IMR-90 (cell line): ENCODE measurements at regions not wholly inside any gene's neighbourhood (a gene's known extent, or its start where the extent isn't known, plus 50 kb on each side); places are given as distances from the start of the nearest gene placed in this dataset.

Experiments
- ATAC-seq: fragments of 200-7000 bp; cut with Tn5 transposase; 2 replicates; pipeline ENCODE4 v1.9.1; 2020; ENCODE audit warnings: low read depth, mild to moderate bottlenecking, moderate library complexity
- BruUV-seq: library from RNA; stranded (reverse); fragments of 400-500 nt; replicated peaks from 2 replicates; lab custom pipeline; 2021; lab: Mats Ljungman, UMichigan
- CTCF ChIA-PET: fragments of 300-600 bp; formaldehyde crosslinking; extraction: SDS; loops from one replicate; lab custom pipeline; 2021; ENCODE audit warnings: antibody characterized with exemption; lab: Yijun Ruan, JAX
- POLR2A ChIA-PET: fragments of 300-600 bp; sonication (Branson Sonifier 250); formaldehyde crosslinking; loops from one replicate; lab custom pipeline; 2022; ENCODE audit warnings: antibody characterized with exemption; ENCODE audit not compliant: unreplicated experiment; lab: Charles Lee
- DNase-seq: peaks from one replicate; pipeline ENCODE4 v3.0.0; 2013
- H2AFZ ChIP-seq: replicated peaks from 2 replicates; pipeline ENCODE3; 2013; ENCODE audit warnings: low read length, mild to moderate bottlenecking; ENCODE audit not compliant: poor library complexity
- H2AK5ac ChIP-seq: 2 replicates; pipeline ENCODE4 v1.6.1; 2013; ENCODE audit warnings: low read depth, low read length, inconsistent platforms
- H2AK9ac ChIP-seq: replicated peaks from 2 replicates; pipeline ENCODE3; 2013; ENCODE audit warnings: mild to moderate bottlenecking, low read depth, low read length, moderate library complexity; ENCODE audit not compliant: poor library complexity
- H2BK120ac ChIP-seq: 2 replicates; pipeline ENCODE4 v1.6.1; 2013; ENCODE audit warnings: low read depth, low read length, inconsistent platforms
- H2BK15ac ChIP-seq: 3 replicates; pipeline ENCODE4 v1.6.1; 2013; ENCODE audit warnings: low read depth, low read length, inconsistent platforms
- H2BK20ac ChIP-seq: 2 replicates; pipeline ENCODE4 v1.6.1; 2013; ENCODE audit warnings: low read depth, mild to moderate bottlenecking, inconsistent platforms, low read length, moderate library complexity
- H2BK5ac ChIP-seq: 2 replicates; pipeline ENCODE4 v1.6.1; 2013; ENCODE audit warnings: mild to moderate bottlenecking, low read depth, low read length, inconsistent platforms; ENCODE audit not compliant: poor library complexity, severe bottlenecking
- H3K14ac ChIP-seq: replicated peaks from 2 replicates; pipeline ENCODE4 v1.6.1; 2013; ENCODE audit warnings: low read depth, low read length, inconsistent platforms
- H3K18ac ChIP-seq: 2 replicates; pipeline ENCODE4 v1.6.1; 2013; ENCODE audit warnings: low read depth, low read length, control low read depth
- H3K23ac ChIP-seq: 2 replicates; pipeline ENCODE4 v1.6.1; 2013; ENCODE audit warnings: low read depth, low read length, inconsistent platforms
- H3K27ac ChIP-seq: 2 replicates; pipeline ENCODE4 v1.5.1; 2013; ENCODE audit warnings: mild to moderate bottlenecking, control low read depth, low read length; ENCODE audit not compliant: insufficient read depth
- H3K27me3 ChIP-seq: 2 replicates; pipeline ENCODE4 v1.6.1; 2013; ENCODE audit warnings: low read length; ENCODE audit not compliant: control insufficient read depth, insufficient read depth
- H3K36me3 ChIP-seq: 2 replicates; pipeline ENCODE4 v1.6.1; 2013; ENCODE audit warnings: low read length, mixed read lengths; ENCODE audit not compliant: control insufficient read depth, insufficient read depth
- H3K4ac ChIP-seq: 2 replicates; pipeline ENCODE4 v1.6.1; 2013; ENCODE audit warnings: low read depth, low read length, inconsistent platforms
- H3K4me1 ChIP-seq: 2 replicates; pipeline ENCODE4 v1.6.1; 2013; ENCODE audit warnings: low read length, mixed read lengths; ENCODE audit not compliant: control insufficient read depth, insufficient read depth
- H3K4me2 ChIP-seq: 2 replicates; pipeline ENCODE4 v1.6.1; 2013; ENCODE audit warnings: low read depth, mild to moderate bottlenecking, control low read depth, low read length, moderate library complexity
- H3K4me3 ChIP-seq: 2 replicates; pipeline ENCODE4 v1.5.1; 2013; ENCODE audit warnings: low read depth, mild to moderate bottlenecking, control low read depth, low read length, moderate library complexity; ENCODE audit not compliant: insufficient read depth
- H3K56ac ChIP-seq: 2 replicates; pipeline ENCODE4 v1.6.1; 2013; ENCODE audit warnings: low read length, inconsistent platforms; ENCODE audit not compliant: insufficient read depth; ENCODE audit errors: extremely low read depth
- H3K79me1 ChIP-seq, 2 experiments: 2 replicates each; pipeline ENCODE4 v1.6.1; 2013; ENCODE audit warnings: low read length in 2 of 2, inconsistent platforms in 1 of 2, low read depth in 1 of 2
- H3K9ac ChIP-seq: 2 replicates; pipeline ENCODE4 v1.6.1; 2013; ENCODE audit warnings: low read depth, low read length, control low read depth
- H3K9me1 ChIP-seq: 2 replicates; pipeline ENCODE4 v1.6.1; 2013; ENCODE audit warnings: low read length, inconsistent platforms; ENCODE audit not compliant: insufficient read depth
- H3K9me3 ChIP-seq: 2 replicates; pipeline ENCODE4 v1.6.1; 2013; ENCODE audit warnings: low read length; ENCODE audit not compliant: control insufficient read depth, insufficient read depth
- H4K20me1 ChIP-seq: 2 replicates; pipeline ENCODE4 v1.6.1; 2013; ENCODE audit warnings: low read length, inconsistent platforms; ENCODE audit not compliant: insufficient read depth
- H4K5ac ChIP-seq: 2 replicates; pipeline ENCODE4 v1.6.1; 2013; ENCODE audit warnings: mild to moderate bottlenecking, low read depth, low read length, control low read depth
- H4K8ac ChIP-seq, 2 experiments: 2 replicates each; pipeline ENCODE4 v1.6.1; 2013; ENCODE audit warnings: low read depth in 2 of 2, low read length in 2 of 2, control low read depth in 1 of 2, inconsistent platforms in 1 of 2
- H4K91ac ChIP-seq: 2 replicates; pipeline ENCODE4 v1.6.1; 2013; ENCODE audit warnings: low read depth, low read length, inconsistent platforms; ENCODE audit not compliant: insufficient read depth
- BHLHE40 ChIP-seq: fragments of 150-350 bp; IDR thresholded peaks from 2 replicates; pipeline ENCODE4 v1.6.1; 2016; ENCODE audit warnings: mild to moderate bottlenecking, low read depth, low read length
- CEBPB ChIP-seq: IDR thresholded peaks from 2 replicates; pipeline ENCODE4 v1.6.1; 2012; ENCODE audit warnings: low read depth, low read length, improper control_type of control experiment
- CHD1 ChIP-seq: IDR thresholded peaks from 2 replicates; pipeline ENCODE4 v1.6.1; 2012; ENCODE audit warnings: low read depth, low read length, improper control_type of control experiment
- CTCF ChIP-seq: conservative IDR thresholded peaks from 2 replicates; pipeline ENCODE4 v1.5.1; 2012; ENCODE audit warnings: mild to moderate bottlenecking, low read depth, low read length, improper control_type of control experiment
- ELK1 ChIP-seq: fragments of 150-350 bp; IDR thresholded peaks from 2 replicates; pipeline ENCODE4 v1.6.1; 2016; ENCODE audit warnings: low read depth, mild to moderate bottlenecking, low read length, moderate library complexity, borderline replicate concordance
- FOS ChIP-seq: fragments of 150-350 bp; IDR thresholded peaks from 2 replicates; pipeline ENCODE4 v1.6.1; 2016; ENCODE audit warnings: low read depth, low read length
- MAFK ChIP-seq: IDR thresholded peaks from 2 replicates; pipeline ENCODE4 v1.6.1; 2012; ENCODE audit warnings: low read depth, low read length, improper control_type of control experiment
- MAZ ChIP-seq: IDR thresholded peaks from 2 replicates; pipeline ENCODE4 v1.6.1; 2012; ENCODE audit warnings: low read depth, mild to moderate bottlenecking, low read length, improper control_type of control experiment, moderate library complexity, borderline replicate concordance
- MXI1 ChIP-seq: IDR thresholded peaks from 2 replicates; pipeline ENCODE4 v1.6.1; 2012; ENCODE audit warnings: low read depth, mild to moderate bottlenecking, low read length, moderate library complexity, borderline replicate concordance
- NFE2L2 ChIP-seq: fragments of 150-350 bp; IDR thresholded peaks from 2 replicates; pipeline ENCODE4 v1.6.1; 2016; ENCODE audit warnings: low read depth, mild to moderate bottlenecking, low read length
- POLR2A ChIP-seq: IDR thresholded peaks from 2 replicates; pipeline ENCODE4 v1.6.1; 2012; ENCODE audit warnings: mild to moderate bottlenecking, low read depth, low read length
- RAD21 ChIP-seq: IDR thresholded peaks from 2 replicates; pipeline ENCODE4 v1.6.1; 2012; ENCODE audit warnings: low read length, improper control_type of control experiment
- RFX5 ChIP-seq: IDR thresholded peaks from 2 replicates; pipeline ENCODE4 v1.8.0; 2012; ENCODE audit warnings: low read depth, mild to moderate bottlenecking, low read length, moderate library complexity
- WGBS, 2 experiments: methylation state at CpG; one replicate each; pipeline versions ENCODE4 v1.1.5 to v1.1.7; 2013; ENCODE audit warnings: missing lambda C conversion rate in 2 of 2; ENCODE audit not compliant: insufficient read length in 1 of 2; ENCODE audit errors: extremely low coverage in 2 of 2; 5-methylcytosine and 5-hydroxymethylcytosine counted together
- dilution Hi-C: fragments of 300-500 bp; cut with HindIII; formaldehyde crosslinking; loops from one replicate; pipeline ENCODE4 v1.14.3; 2018; ENCODE audit warnings: low sequenced_read_pairs; ENCODE audit not compliant: unreplicated experiment
- in situ Hi-C: fragments of 300-500 bp; cut with MboI; formaldehyde crosslinking; loops from 3 replicates; pipeline ENCODE4 v1.14.3; 2019; ENCODE audit warnings: low sequenced_read_pairs, inconsistent platforms, mixed read lengths
- intact Hi-C: fragments of 100-400 bp; cut with micrococcal nuclease; formaldehyde crosslinking; loops from 2 replicates; pipeline ENCODE4 v1.10.0; 2022
- TF ChIP-seq, protein P1 (sequence below): fragments of 150-350 bp; IDR thresholded peaks from 2 replicates; pipeline ENCODE4 v1.6.1; 2017; ENCODE audit warnings: mild to moderate bottlenecking, antibody characterized with exemption, low read length, low read depth

DNA sequence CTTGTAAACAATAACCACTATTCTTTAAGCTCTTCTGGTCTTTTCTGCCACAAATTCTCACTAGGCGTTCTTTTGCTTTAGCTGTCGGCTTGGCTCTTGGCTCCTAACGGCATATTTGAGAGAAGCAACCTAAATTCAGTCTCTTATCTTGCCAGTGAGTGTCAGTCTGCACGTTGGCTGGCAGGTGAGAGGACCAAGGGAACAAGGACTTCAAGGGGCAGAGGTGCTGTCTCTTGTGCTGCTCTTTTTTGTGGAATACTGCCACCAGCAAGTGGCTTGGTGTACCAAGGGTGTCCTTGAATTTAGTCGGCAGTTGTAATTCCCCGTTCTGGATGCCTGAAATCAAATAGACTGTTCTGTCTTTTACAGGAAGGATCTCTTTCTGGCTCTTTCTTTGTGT lies 77.8 kb upstream of the SLC4A4 start:
- Histone ChIP-seq H3K9ac (no peak overlapping the region), H3K9me3 (no peaks in the 10 kb centered on the region), H3K9me1 (peaks cover 19% of the 10 kb centered on the region), H4K20me1 (no peaks in the 10 kb centered on the region; the same call in 1 of the 2 replicates), H3K4me2 (no peak overlapping the region), H2BK120ac (peak overlapping the region; percentile 72), H3K36me3 (peaks cover 17% of the 10 kb centered on the region), H3K14ac (peak overlapping the region; percentile 75), H3K79me1 (peaks cover 42 to 62% of the 10 kb centered on the region in 2 experiments), H2BK15ac (peak overlapping the region; percentile 65; the same call in 1 of the 3 replicates), H2AFZ (no peak overlapping the region), H3K4me3 (no peak overlapping the region), H2AK5ac (peak overlapping the region; percentile 30; the same call in 1 of the 2 replicates), H2AK9ac (no peak overlapping the region), H3K23ac (peak overlapping the region; percentile 75), H3K56ac (no peak overlapping the region), H3K4me1 (peaks cover 19% of the 10 kb centered on the region), H4K91ac (peak overlapping the region; percentile 47), H2BK5ac (no peak overlapping the region), H3K27me3 (no peaks in the 10 kb centered on the region), H2BK20ac (peak overlapping the region; percentile 44; the same call in 1 of the 2 replicates), H3K27ac (no peak overlapping the region), H3K18ac (peak overlapping the region; percentile 1; the same call in 1 of the 2 replicates), H4K8ac (0 out of 4 replicates have a peak overlapping the region, but pooled peaks of 1 of the 2 experiments have one; percentile 20), H4K5ac (no peak overlapping the region), H3K4ac (peak overlapping the region; percentile 74)
- in situ Hi-C loops (no loop called here), dilution Hi-C loops (no loop called here), intact Hi-C loops (no loop called here)
- TF ChIP-seq RFX5 (no peak), NFE2L2 (no peak), MAFK (no peak), CEBPB (no peak), MAZ (no peak), BHLHE40 (no peak), RAD21 (no peak), CTCF (no peak), ELK1 (no peak), POLR2A (no peak), CHD1 (no peak), FOS (no peak), MXI1 (no peak)
- TF ChIP-seq, protein P1, sequence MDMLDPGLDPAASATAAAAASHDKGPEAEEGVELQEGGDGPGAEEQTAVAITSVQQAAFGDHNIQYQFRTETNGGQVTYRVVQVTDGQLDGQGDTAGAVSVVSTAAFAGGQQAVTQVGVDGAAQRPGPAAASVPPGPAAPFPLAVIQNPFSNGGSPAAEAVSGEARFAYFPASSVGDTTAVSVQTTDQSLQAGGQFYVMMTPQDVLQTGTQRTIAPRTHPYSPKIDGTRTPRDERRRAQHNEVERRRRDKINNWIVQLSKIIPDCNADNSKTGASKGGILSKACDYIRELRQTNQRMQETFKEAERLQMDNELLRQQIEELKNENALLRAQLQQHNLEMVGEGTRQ: no peak
- POLR2A ChIA-PET: no interaction called here
- ATAC-seq: no peak
- WGBS, 2 experiments: 80% methylated on average over 1 of the region's 6 CpGs; no CpG with 5 or more reads in 1 of the 2 experiments
- DNase-seq: no peak
- CTCF ChIA-PET: interaction anchor here (0.5 kb wide), 1 partner anchor 1016 kb away, joined by 3 read pairs; no protein-coding TSS in a partner anchor
- BruUV-seq: no TSS peak
